Middle frontal gyrus (tissue), 1 donor: ENCODE measurements at regions not wholly inside any gene's neighbourhood (a gene's known extent, or its start where the extent isn't known, plus 50 kb on each side); places are given as distances from the start of the nearest gene placed in this dataset.

Experiments
- DNase-seq: peaks from one replicate; pipeline ENCODE4 v3.0.0-alpha.2; 2015; ENCODE audit warnings: low spot score; ENCODE audit errors: extremely low spot score

DNA sequence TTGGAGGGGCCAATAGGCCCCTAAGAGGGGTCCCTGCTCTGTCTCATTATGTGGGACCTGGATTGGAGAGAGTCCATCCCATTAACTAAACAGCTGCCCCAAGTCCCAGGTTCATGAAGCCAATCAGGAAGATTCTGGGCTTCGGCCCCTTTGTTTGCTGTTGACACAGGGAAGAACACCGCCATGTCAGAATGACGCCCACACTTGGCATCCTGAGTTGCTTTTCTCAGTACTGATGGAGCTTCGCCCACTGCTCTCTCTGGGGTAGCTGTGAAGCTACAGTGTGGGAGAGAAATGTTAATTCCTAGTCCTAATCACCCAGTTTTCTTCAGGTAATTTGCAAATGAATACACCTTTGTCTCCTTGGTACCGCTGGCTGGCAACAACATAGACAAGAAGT lies 264.7 kb downstream of the GLRX3 start:
- DNase-seq, result no peak

DNA sequence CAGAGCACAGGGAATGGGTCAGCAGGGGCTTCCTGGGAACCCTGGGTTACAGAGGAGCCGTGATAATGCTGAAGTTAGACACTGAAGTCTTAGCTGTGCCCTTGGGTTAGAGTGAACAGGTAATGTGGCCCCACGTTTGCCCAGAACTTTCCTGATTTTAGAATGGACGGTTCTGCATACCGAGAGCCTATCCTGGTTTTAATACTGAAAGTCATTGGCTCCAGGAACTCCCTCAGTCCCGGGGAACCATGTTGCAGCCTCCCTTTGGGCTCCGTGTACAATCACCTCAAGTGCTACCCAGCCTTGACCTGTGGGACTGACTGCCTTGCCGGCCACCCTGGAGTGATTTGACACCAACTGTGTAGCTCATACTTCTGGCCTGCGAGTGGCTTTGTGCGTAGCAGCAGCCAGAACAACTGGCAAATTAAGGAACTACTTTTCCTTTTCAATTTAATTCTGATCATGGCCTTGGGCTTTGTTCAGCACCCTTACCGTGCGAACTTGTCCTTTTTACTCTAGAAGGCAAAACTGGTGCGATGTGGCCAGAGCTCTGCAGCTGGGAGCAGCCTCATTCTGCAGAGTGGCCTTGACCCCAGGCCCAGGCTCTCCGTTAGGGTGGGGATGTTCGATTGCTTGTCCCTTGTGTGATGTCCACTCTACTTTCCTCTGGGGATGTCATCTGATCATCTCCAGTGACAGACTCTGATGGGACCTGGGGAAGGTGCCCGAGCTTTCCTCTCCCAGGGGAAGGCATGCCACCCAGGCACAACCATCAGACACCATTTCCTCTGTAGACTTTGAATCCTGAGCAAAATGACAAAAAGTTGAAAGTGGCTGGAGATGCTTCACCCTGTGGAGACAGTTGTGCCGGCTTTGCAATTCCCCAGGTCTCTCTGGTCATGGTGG lies 265.9 kb downstream of the GLRX3 start:
- no peak for DNase-seq

- DNase-seq, result no peak
Observed at GRCh38 chr10:130403153-130404075, 267.2 kb downstream of the GLRX3 start.

GRCh38 chr10:130404476-130405055 lies 268.4 kb downstream of the GLRX3 start:
- no peak for DNase-seq

- DNase-seq, result no peak
Observed at GRCh38 chr10:130407052-130407451, 270.9 kb downstream of the GLRX3 start.

GRCh38 chr10:130409331-130409730 lies 273.1 kb downstream of the GLRX3 start:
- no peak for DNase-seq

DNA sequence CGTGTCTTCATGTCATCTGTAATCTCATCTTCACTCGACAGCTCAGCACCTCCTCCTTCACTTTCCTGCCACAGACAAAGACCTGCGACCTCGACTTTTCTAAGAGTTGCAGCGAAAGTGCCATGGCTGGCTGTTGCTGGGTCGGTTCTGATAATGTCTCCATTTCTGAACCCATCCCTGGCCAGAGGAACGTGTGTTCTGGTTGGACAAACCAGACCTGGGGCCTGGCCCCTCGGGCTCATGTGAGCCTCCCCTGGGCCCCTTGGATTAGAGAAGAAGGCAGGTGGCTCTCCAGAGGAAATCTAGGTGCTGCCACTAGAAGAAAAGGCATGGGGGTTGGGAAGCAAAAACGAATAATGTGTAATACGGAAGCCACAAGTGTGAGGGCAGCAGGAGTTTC lies 273.7 kb downstream of the GLRX3 start:
- DNase-seq, result no peak

- no peak for DNase-seq
Observed at GRCh38 chr10:130411496-130412085, 275.4 kb downstream of the GLRX3 start.

DNA sequence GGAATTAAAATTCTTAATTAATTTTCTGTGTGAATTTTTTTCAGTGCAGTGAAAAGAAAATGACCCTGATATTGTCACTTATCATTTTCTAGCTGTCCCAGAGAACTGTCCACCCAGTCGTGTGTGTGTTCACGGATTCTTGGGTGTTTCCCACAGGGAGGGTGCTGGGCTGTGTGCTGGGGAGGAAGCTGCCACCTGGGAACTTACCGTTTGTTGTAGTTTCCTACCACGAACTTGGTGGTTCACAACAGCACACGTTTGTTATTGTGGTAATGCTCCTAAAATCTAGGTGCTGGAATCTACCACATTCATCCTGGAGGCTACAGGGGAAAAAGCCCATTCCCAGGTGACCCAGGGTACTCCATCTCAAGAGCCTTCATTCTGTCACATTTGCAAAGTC lies 276.1 kb downstream of the GLRX3 start:
- DNase-seq, result no peak

DNA sequence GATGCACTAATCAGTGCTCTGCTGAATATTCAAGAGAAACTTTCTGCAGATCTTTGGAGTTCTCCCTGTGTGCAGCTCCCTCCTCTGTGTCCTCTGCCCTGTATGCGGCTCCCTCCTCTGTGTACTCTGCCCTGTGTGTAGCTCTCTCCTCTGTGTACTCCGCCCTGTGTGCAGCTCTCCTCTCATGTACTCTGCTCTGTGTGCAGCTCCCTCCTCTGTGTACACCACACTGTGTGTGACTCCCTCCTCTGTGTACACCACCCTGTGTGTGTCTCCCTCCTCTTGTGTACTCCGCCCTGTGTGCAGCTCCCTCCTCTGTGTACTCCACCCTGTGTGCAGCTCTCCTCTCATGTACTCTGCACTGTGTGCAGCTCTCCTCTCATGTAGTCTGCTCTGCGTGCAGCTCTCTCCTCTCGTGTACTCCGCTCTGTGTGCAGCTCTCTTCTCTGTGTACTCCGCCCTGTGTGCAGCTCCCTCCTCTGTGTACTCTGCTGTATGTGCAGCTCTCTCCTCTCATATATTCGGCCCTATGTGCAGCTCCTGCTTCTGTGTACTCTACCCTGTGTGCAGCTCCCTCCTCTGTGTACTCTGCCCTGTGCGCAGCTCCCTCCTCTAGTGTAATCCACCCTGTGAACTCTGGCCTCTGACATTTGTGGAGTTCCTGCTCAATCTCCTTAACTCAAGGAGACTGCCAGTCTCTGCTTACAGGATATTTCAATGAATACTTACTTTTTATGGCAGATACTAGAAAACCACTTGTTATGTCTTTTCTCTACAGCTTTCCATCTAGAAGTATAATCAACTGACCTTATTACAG lies 280.4 kb downstream of the GLRX3 start:
- no peak for DNase-seq

DNA sequence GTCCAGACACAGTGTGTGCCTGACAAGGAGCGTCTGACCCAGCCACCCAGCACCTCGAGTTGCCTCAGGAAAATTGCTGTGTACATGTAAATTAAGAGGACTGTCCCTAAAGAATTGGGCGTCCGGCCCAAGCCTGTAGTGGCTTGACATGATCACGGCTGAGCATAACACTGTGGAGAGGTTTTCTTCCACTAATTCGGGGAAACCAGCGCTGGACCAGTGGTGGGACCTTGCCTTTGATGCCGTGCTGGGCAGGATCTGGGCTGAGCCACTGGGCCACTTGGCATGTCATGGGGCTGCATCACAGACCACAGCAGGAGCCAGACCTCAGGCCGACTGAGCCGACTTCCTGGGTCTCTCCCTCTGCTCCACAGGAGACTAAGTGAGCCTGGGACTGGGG lies 282.5 kb downstream of the GLRX3 start:
- no peak for DNase-seq

GRCh38 chr10:130421909-130422308 lies 285.7 kb downstream of the GLRX3 start:
- no peak for DNase-seq

- no peak for DNase-seq
Observed at GRCh38 chr10:130422366-130423324, 286.5 kb downstream of the GLRX3 start.

GRCh38 chr10:130423455-130424305 lies 287.5 kb downstream of the GLRX3 start:
- no peak for DNase-seq

DNA sequence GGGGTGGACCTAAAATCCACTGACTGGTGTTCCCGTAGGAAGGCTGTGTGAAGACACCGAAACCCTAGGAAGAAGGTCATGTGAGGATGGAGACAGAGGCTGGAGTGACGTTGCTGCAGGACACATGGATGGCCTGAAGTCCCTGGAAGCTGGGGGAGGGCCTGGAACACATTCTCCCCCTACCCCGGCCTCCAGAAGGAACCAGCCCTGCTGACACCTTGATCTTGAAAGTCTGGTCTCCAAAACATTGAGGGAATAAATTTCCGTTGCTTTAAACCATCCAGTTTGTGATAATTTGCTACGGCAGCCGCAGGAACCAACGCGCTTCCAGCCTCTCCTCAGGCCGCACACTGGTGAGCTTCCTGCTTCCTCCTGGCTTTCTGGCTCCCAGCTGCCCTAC lies 288.2 kb downstream of the GLRX3 start:
- DNase-seq, result no peak

DNA sequence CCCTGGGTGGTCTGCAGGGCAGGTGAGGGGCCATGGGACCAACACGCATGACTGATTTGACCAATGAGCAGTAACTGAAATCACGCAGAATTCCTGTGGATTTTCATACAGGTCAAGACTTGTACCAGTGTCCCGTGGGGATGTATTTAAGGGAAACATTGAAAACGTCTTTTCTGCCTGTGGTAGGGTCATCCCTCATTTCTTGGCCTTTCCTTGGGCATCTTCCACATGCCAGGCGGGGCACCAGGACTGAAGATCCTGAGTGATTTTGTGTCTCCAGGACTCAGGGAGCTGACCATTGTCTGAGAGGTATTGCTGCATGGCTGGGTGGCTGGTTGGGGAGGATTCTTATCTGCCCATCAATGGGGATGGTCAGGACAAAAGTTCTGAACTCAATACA lies 289.0 kb downstream of the GLRX3 start:
- no peak for DNase-seq

DNA sequence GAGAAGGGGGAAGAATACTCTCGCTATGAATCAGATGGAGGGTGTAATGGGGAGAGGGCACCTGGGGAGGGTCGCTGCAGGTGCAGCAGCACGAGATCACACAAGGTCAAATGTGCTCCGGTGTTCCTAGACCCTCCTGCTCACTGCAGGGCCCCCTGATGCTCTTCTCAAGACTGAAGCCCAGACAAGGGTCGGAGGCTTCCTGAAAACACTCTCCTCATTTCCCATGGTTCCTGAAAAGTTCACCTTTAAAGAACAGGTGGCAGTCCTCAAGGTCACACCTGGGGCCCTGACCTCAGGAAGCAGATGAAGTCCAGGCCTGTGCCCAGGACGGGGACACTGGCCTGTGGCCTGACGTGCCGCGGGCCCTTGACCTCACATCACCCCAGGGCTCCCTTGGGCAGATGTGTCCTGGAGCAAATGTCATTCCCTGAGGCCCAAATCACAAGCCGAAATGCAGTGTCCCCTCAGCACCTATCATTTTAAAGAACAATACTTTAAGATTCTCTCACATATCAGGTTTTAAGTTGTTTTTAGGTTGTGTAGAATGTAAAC lies 289.8 kb downstream of the GLRX3 start:
- DNase-seq, result no peak

GRCh38 chr10:130427216-130427722 lies 291.1 kb downstream of the GLRX3 start:
- no peak for DNase-seq
